CD14-positive monocyte (primary cell): ENCODE measurements at regions not wholly inside any gene's neighbourhood (a gene's known extent, or its start where the extent isn't known, plus 50 kb on each side); places are given as distances from the start of the nearest gene placed in this dataset.
"Not testable (repeated sequence)": the region's sequence is repeated elsewhere in the genome, so short reads cannot be mapped to it uniquely, and the experiment has no call there.

Source experiments
- DNase-seq, 3 donors: peaks; one replicate each; pipeline ENCODE4 v3.0.0-alpha.2; 2011 to 2022
- H2AFZ ChIP-seq: 2 replicates; pipeline ENCODE4 v1.6.0; 2012; ENCODE audit warnings: mild to moderate bottlenecking, low read depth, low read length, inconsistent platforms; ENCODE audit not compliant: insufficient read depth, poor library complexity, severe bottlenecking
- H3K27ac ChIP-seq, 2 donors: 1 replicate in 1 of 2; 2 replicates in 1 of 2; pipeline ENCODE4 v1.5.1; 2012 to 2013; ENCODE audit warnings: low read length in 2 of 2, control low read depth in 1 of 2, inconsistent platforms in 1 of 2, low read depth in 1 of 2, mild to moderate bottlenecking in 1 of 2
- H3K27me3 ChIP-seq, 2 donors: one replicate each; pipeline versions ENCODE4 v1.6.0 to v1.6.1; 2011 to 2013; ENCODE audit warnings: low read length in 2 of 2; ENCODE audit not compliant: control insufficient read depth in 2 of 2, insufficient read depth in 2 of 2
- H3K36me3 ChIP-seq, 2 donors: replicated peaks in 1 of 2; 1 replicate in 1 of 2; 2 replicates in 1 of 2; pipeline versions ENCODE4 v1.5.1 to v1.6.1; 2012 to 2013; ENCODE audit warnings: low read length in 2 of 2, control low read depth in 1 of 2, inconsistent platforms in 1 of 2, mild to moderate bottlenecking in 1 of 2; ENCODE audit not compliant: insufficient read depth in 2 of 2, control insufficient read depth in 1 of 2
- H3K4me1 ChIP-seq, 2 donors: 1 replicate in 1 of 2; 2 replicates in 1 of 2; pipeline versions ENCODE4 v1.5.1 to v1.6.1; 2012 to 2013; ENCODE audit warnings: low read length in 2 of 2, control low read depth in 1 of 2, inconsistent platforms in 1 of 2, mild to moderate bottlenecking in 1 of 2, moderate library complexity in 1 of 2; ENCODE audit not compliant: insufficient read depth in 2 of 2, control insufficient read depth in 1 of 2
- H3K4me2 ChIP-seq: replicated peaks from 2 replicates; pipeline ENCODE3; 2012; ENCODE audit warnings: low read length, moderate library complexity, mild to moderate bottlenecking; ENCODE audit not compliant: poor library complexity, severe bottlenecking; ENCODE audit errors: extremely low read depth
- H3K4me3 ChIP-seq, 3 experiments: fragments of 200-600 bp in 1 of 3; sonication (generic) in 1 of 3; replicated peaks in 1 of 3; 1 replicate in 2 of 3; 2 replicates in 1 of 3; pipeline ENCODE4 v1.5.1; 2011 to 2013; ENCODE audit warnings: low read length in 3 of 3, mild to moderate bottlenecking in 3 of 3, control low read depth in 2 of 3, low read depth in 2 of 3, inconsistent platforms in 1 of 3, moderate library complexity in 1 of 3
- H3K79me2 ChIP-seq: 2 replicates; pipeline ENCODE4 v1.6.0; 2012; ENCODE audit warnings: mild to moderate bottlenecking, control low read depth, inconsistent platforms, low read length, moderate library complexity; ENCODE audit not compliant: insufficient read depth
- H3K9ac ChIP-seq: 2 replicates; pipeline ENCODE4 v1.6.0; 2017; ENCODE audit warnings: low read length, mild to moderate bottlenecking; ENCODE audit not compliant: insufficient read depth, poor library complexity, severe bottlenecking
- H3K9me3 ChIP-seq, 2 donors: replicated peaks in 1 of 2; 1 replicate in 1 of 2; 2 replicates in 1 of 2; pipeline versions ENCODE4 v1.5.1 to v1.6.1; 2012 to 2013; ENCODE audit warnings: low read length in 2 of 2, control low read depth in 1 of 2; ENCODE audit not compliant: control insufficient read depth in 1 of 2, insufficient read depth in 1 of 2
- H4K20me1 ChIP-seq: 2 replicates; pipeline ENCODE4 v1.6.0; 2012; ENCODE audit warnings: mild to moderate bottlenecking, low read length, control low read depth, moderate library complexity; ENCODE audit not compliant: insufficient read depth
- H3K27ac Mint-ChIP-seq, 7 donors: one replicate each; pipeline ENCODE4 v1.8.0; 2020; ENCODE audit warnings: mild to moderate bottlenecking in 7 of 7, mixed read lengths in 7 of 7, moderate library complexity in 6 of 7, inconsistent platforms in 2 of 7
- H3K27me3 Mint-ChIP-seq, 3 donors: one replicate each; pipeline ENCODE4 v1.8.0; 2021 to 2022; ENCODE audit warnings: low read depth in 3 of 3, mild to moderate bottlenecking in 3 of 3, mixed read lengths in 3 of 3, moderate library complexity in 3 of 3, inconsistent platforms in 1 of 3
- H3K36me3 Mint-ChIP-seq, 2 donors: one replicate each; pipeline ENCODE4 v1.8.0; 2020; ENCODE audit warnings: mixed read lengths in 2 of 2, inconsistent platforms in 1 of 2, mild to moderate bottlenecking in 1 of 2
- H3K4me1 Mint-ChIP-seq: one replicate; pipeline ENCODE4 v1.8.0; 2020; ENCODE audit warnings: mild to moderate bottlenecking, mixed read lengths
- H3K4me3 Mint-ChIP-seq, 2 donors: one replicate each; pipeline ENCODE4 v1.8.0; 2020; ENCODE audit warnings: mild to moderate bottlenecking in 2 of 2, mixed read lengths in 2 of 2, moderate library complexity in 1 of 2
- H3K9me3 Mint-ChIP-seq, 7 donors: one replicate each; pipeline ENCODE4 v1.8.0; 2020 to 2022; ENCODE audit warnings: mixed read lengths in 7 of 7, mild to moderate bottlenecking in 6 of 7, moderate library complexity in 6 of 7, inconsistent platforms in 2 of 7
- WGBS: methylation state at CpG from one replicate; pipeline ENCODE4 v1.1.5; 2013; ENCODE audit warnings: missing lambda C conversion rate; ENCODE audit not compliant: insufficient coverage; 5-methylcytosine and 5-hydroxymethylcytosine counted together
- intact Hi-C, 2 donors: fragments of 100-400 bp; cut with micrococcal nuclease; formaldehyde crosslinking; loops; one replicate each; pipeline versions ENCODE4 v1.15.0 to v1.15.1; 2023
- TF ChIP-seq, protein P1 (sequence below): fragments of 200-600 bp; IDR thresholded peaks from one replicate; pipeline ENCODE4 v1.8.0; 2022; ENCODE audit warnings: antibody characterized with exemption, mild to moderate bottlenecking

DNA sequence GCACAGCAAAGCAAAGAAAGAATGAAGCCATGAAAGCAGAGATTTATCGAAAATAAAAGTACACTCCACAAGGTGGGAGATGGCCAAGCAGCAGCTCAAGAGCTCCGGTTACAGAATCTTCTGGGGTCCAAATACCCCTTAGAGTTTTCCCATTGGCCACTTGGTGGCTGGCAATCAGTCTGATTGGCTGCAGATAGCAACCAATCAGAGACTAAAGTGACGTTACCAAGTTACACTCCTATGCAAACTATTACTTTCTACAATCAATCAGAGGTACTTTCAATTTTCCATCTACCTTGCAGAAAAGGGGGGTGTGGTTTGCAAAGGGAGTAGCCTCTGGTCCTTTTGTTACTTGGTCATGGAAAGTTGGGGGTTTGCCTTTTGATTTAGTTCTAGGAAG lies 58.0 kb upstream of the AUTS2 start:
- Histone ChIP-seq H3K4me1 (no peaks in the 10 kb centered on the region), H4K20me1 (no peaks in the 10 kb centered on the region), H3K9ac (no peak overlapping the region), H3K27ac (no peak overlapping the region), H3K4me2 (no peak overlapping the region), H3K9me3 (peaks cover 0 to 6% of the 10 kb centered on the region in 2 donors), H2AFZ (no peak overlapping the region), H3K27me3 (no peaks in the 10 kb centered on the region), H3K36me3 (no peaks in the 10 kb centered on the region), H3K79me2 (no peaks in the 10 kb centered on the region), H3K4me3 (no peak overlapping the region)
- Mint-ChIP-seq H3K36me3 (no peaks in the 10 kb centered on the region), H3K9me3 (peaks cover 0 to 9% (median 4%) of the 10 kb centered on the region in 7 donors), H3K27ac (no peak overlapping the region), H3K4me3 (no peak overlapping the region), H3K4me1 (no peaks in the 10 kb centered on the region), H3K27me3 (peaks cover 0 to 2% (median 2%) of the 10 kb centered on the region in 3 donors)
- no peak for DNase-seq
- 97% methylated on average over 2 of the region's 3 CpGs for WGBS
- TF ChIP-seq, protein P1, sequence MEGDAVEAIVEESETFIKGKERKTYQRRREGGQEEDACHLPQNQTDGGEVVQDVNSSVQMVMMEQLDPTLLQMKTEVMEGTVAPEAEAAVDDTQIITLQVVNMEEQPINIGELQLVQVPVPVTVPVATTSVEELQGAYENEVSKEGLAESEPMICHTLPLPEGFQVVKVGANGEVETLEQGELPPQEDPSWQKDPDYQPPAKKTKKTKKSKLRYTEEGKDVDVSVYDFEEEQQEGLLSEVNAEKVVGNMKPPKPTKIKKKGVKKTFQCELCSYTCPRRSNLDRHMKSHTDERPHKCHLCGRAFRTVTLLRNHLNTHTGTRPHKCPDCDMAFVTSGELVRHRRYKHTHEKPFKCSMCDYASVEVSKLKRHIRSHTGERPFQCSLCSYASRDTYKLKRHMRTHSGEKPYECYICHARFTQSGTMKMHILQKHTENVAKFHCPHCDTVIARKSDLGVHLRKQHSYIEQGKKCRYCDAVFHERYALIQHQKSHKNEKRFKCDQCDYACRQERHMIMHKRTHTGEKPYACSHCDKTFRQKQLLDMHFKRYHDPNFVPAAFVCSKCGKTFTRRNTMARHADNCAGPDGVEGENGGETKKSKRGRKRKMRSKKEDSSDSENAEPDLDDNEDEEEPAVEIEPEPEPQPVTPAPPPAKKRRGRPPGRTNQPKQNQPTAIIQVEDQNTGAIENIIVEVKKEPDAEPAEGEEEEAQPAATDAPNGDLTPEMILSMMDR: no peak
- intact Hi-C loops: no loop called here

DNA sequence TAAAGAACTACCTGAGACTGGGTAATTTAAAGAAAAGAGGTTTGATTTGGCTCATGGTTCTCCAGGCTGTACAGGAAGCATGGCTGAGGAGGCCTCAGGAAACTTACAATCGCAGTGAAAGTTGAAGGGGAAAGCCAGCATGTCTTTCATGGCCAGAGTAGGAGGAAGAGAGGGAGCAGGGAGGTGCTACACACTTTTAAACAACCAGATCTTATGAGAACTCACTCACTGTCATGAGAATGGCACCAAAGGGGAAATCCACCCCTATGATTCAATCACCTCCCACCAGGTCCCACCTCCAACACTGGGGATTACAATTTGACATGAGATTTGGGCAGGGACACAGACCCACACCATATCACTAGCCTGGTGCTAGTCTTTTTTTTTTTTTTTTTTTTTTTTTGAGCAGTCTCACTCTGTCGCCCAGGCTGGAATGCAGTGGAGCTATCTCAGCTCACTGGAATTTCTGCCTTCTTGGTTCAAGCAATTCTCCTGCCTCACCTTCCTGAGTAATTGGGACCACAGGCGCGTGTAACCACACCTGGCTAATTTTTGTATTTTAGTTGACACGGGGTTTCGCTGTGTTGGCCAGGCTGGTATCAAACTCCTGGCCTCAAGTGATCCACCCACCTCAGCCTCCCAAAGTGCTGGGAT lies 56.4 kb upstream of the AUTS2 start:
- H2AFZ ChIP-seq, H3K27ac ChIP-seq, H3K36me3 Mint-ChIP-seq, H3K27me3 ChIP-seq, H3K9ac ChIP-seq, H3K4me1 ChIP-seq, H3K79me2 ChIP-seq, H3K36me3 ChIP-seq, H3K4me2 ChIP-seq, H3K9me3 ChIP-seq, H4K20me1 ChIP-seq, H3K9me3 Mint-ChIP-seq, H3K27me3 Mint-ChIP-seq, H3K4me1 Mint-ChIP-seq, H3K4me3 ChIP-seq, H3K27ac Mint-ChIP-seq, H3K4me3 Mint-ChIP-seq, DNase-seq, intact Hi-C loops: not testable (repeated sequence)
- no CpG with 5 or more reads among the region's 6 CpGs for WGBS
